ENCODE measurements at regions not wholly inside any gene's neighbourhood (a gene's known extent, or its start where the extent isn't known, plus 50 kb on each side); places are given as distances from the start of the nearest gene placed in this dataset.

GRCh38 chr1:11407301-11407994 is 71.5 kb upstream of the DISP3 start:
- H3F3A ChIP-seq (ENCODE audit: insufficient read depth, low read length, poor library complexity, severe bottlenecking): no peaks in the 10 kb centered on the region
- H3K9me3 ChIP-seq (ENCODE audit: low read length): no peaks in the 10 kb centered on the region
- no peaks in the 10 kb centered on the region for H3K9me2 ChIP-seq (ENCODE audit: insufficient read depth, low read length)
- H3K27ac ChIP-seq (ENCODE audit: low read length): no peak overlapping the region
- no peaks in the 10 kb centered on the region for H3K27me3 ChIP-seq (ENCODE audit: insufficient read depth, low read depth, low read length)
- H3K9ac ChIP-seq (ENCODE audit: low read length): no peak overlapping the region
- no peaks in the 10 kb centered on the region for H3K79me2 ChIP-seq (replicated peaks; ENCODE audit: insufficient read depth, low read length)
- H4K20me1 ChIP-seq (ENCODE audit: insufficient read depth): no peaks in the 10 kb centered on the region
- H3K4me2 ChIP-seq (ENCODE audit: low read length): no peak overlapping the region
- no peaks in the 10 kb centered on the region for H3K36me3 ChIP-seq (ENCODE audit: insufficient read depth, low read length)
- TF ChIP-seq EP300 (conservative IDR thresholded peaks at IDR 0.05; ENCODE audit: poor library complexity, severe bottlenecking) (no peak), REST (IDR thresholded peaks at IDR 0.05; ENCODE audit: borderline replicate concordance) (no peak), TAF1 (IDR thresholded peaks at IDR 0.05; ENCODE audit: low read depth) (no peak), POLR2AphosphoS5 (IDR thresholded peaks at IDR 0.05) (no peak), RAD21 (conservative IDR thresholded peaks at IDR 0.05) (no peak), MXI1 (conservative IDR thresholded peaks at IDR 0.05; ENCODE audit: poor library complexity, severe bottlenecking) (no peak), SMC3 (conservative IDR thresholded peaks at IDR 0.05; ENCODE audit: poor library complexity) (no peak), CTCF (IDR thresholded peaks at IDR 0.05; ENCODE audit: poor library complexity, severe bottlenecking) (no peak)
- no peak overlapping the region for H3K4me3 ChIP-seq (ENCODE audit: low read length)
- H2AFZ ChIP-seq (ENCODE audit: low read depth, low read length): no peak overlapping the region

GRCh38 chr1:11412141-11412540 is 66.8 kb upstream of the DISP3 start:
- Histone ChIP-seq H3K27ac (ENCODE audit: low read length) (peak overlapping the region; percentile 89), H3K79me2 (replicated peaks; ENCODE audit: insufficient read depth, low read length) (no peaks in the 10 kb centered on the region), H4K20me1 (ENCODE audit: insufficient read depth) (no peaks in the 10 kb centered on the region), H3K4me3 (ENCODE audit: low read length) (no peak overlapping the region), H3K27me3 (ENCODE audit: insufficient read depth, low read depth, low read length) (no peaks in the 10 kb centered on the region), H3F3A (ENCODE audit: insufficient read depth, low read length, poor library complexity, severe bottlenecking) (no peaks in the 10 kb centered on the region), H3K9ac (ENCODE audit: low read length) (no peak overlapping the region), H3K36me3 (ENCODE audit: insufficient read depth, low read length) (no peaks in the 10 kb centered on the region), H3K9me3 (ENCODE audit: low read length) (no peaks in the 10 kb centered on the region), H2AFZ (ENCODE audit: low read depth, low read length) (no peak overlapping the region), H3K4me2 (ENCODE audit: low read length) (no peak overlapping the region), H3K9me2 (ENCODE audit: insufficient read depth, low read length) (no peaks in the 10 kb centered on the region)
- TF ChIP-seq EZH2 (IDR thresholded peaks at IDR 0.05; ENCODE audit: borderline replicate concordance, insufficient read depth, low read length, poor library complexity, severe bottlenecking) (no peak), MXI1 (conservative IDR thresholded peaks at IDR 0.05; ENCODE audit: poor library complexity, severe bottlenecking) (no peak), REST (IDR thresholded peaks at IDR 0.05; ENCODE audit: borderline replicate concordance) (no peak), POLR2AphosphoS5 (IDR thresholded peaks at IDR 0.05) (no peak), EP300 (conservative IDR thresholded peaks at IDR 0.05; ENCODE audit: poor library complexity, severe bottlenecking) (no peak), RAD21 (conservative IDR thresholded peaks at IDR 0.05) (no peak), SMC3 (conservative IDR thresholded peaks at IDR 0.05; ENCODE audit: poor library complexity) (no peak)
